ENCODE measurements at regions not wholly inside any gene's neighbourhood (a gene's known extent, or its start where the extent isn't known, plus 50 kb on each side); places are given as distances from the start of the nearest gene placed in this dataset.

GRCh38 chr13:83995930-83996329, 113.7 kb upstream of the SLITRK1 start:
- Histone ChIP-seq H3K27me3 (no peaks in the 10 kb centered on the region), H3K4me3 (no peak overlapping the region), H3K9me3 (no peaks in the 10 kb centered on the region), H3K27ac (no peak overlapping the region), H3K36me3 (no peaks in the 10 kb centered on the region), H3K4me1 (no peaks in the 10 kb centered on the region)
- TF ChIP-seq CTCF (IDR thresholded peaks at IDR 0.05) = no peak
- no peak for TF ChIP-seq EP300 (IDR thresholded peaks at IDR 0.05)
- no peak for TF ChIP-seq POLR2AphosphoS5 (IDR thresholded peaks at IDR 0.05)
- no peak for TF ChIP-seq POLR2A (IDR thresholded peaks at IDR 0.05)
- WGBS, 5 donors = 87 to 98% (median 95%) methylated on average over 7 of the region's 7 CpGs
- intact Hi-C loops (cut with DNase I; ENCODE audit: low total_unique reads) = no loop called here
- DNase-seq = no peak

GRCh38 chr13:83992566-83993358, 110.5 kb upstream of the SLITRK1 start:
- Histone ChIP-seq H3K27me3 (no peaks in the 10 kb centered on the region), H3K27ac (no peak overlapping the region), H3K4me1 (no peaks in the 10 kb centered on the region), H3K36me3 (no peaks in the 10 kb centered on the region), H3K4me3 (no peak overlapping the region), H3K9me3 (no peaks in the 10 kb centered on the region)
- no peak for DNase-seq
- TF ChIP-seq POLR2A (IDR thresholded peaks at IDR 0.05) (no peak), EP300 (IDR thresholded peaks at IDR 0.05) (no peak), POLR2AphosphoS5 (IDR thresholded peaks at IDR 0.05) (no peak), CTCF (IDR thresholded peaks at IDR 0.05) (no peak)
- intact Hi-C loops (cut with DNase I; ENCODE audit: low total_unique reads) = no loop called here
- 80 to 87% (median 83%) methylated on average over 13 of the region's 13 CpGs for WGBS, 5 donors

- WGBS, 5 donors = 68 to 92% (median 87%) methylated on average over 1 of the region's 1 CpG
- intact Hi-C loops (cut with DNase I; ENCODE audit: low total_unique reads) = no loop called here
- TF ChIP-seq EP300 (IDR thresholded peaks at IDR 0.05) = no peak
Observed at GRCh38 chr13:83987394-83987793, 105.1 kb upstream of the SLITRK1 start.

GRCh38 chr13:83984793-83985192, 102.5 kb upstream of the SLITRK1 start:
- H3K36me3 ChIP-seq = no peaks in the 10 kb centered on the region
- intact Hi-C loops (cut with DNase I; ENCODE audit: low total_unique reads) = no loop called here
- H3K27me3 ChIP-seq = no peaks in the 10 kb centered on the region
- no peak overlapping the region for H3K27ac ChIP-seq
- peaks cover 0 to 4% (median 2%) of the 10 kb centered on the region in 4 donors for H3K9me3 ChIP-seq
- WGBS, 5 donors = 44 to 73% (median 63%) methylated on average over 1 of the region's 1 CpG
- TF ChIP-seq POLR2A (IDR thresholded peaks at IDR 0.05) (no peak), CTCF (IDR thresholded peaks at IDR 0.05) (no peak), EP300 (IDR thresholded peaks at IDR 0.05) (no peak), POLR2AphosphoS5 (IDR thresholded peaks at IDR 0.05) (no peak)
- H3K4me3 ChIP-seq = no peak overlapping the region
- no peaks in the 10 kb centered on the region for H3K4me1 ChIP-seq
- DNase-seq = no peak

More at GRCh38 chr13:83987394-83987793, 105.1 kb upstream of the SLITRK1 start:
- Histone ChIP-seq H3K27ac (no peak overlapping the region), H3K27me3 (no peaks in the 10 kb centered on the region), H3K36me3 (no peaks in the 10 kb centered on the region), H3K4me3 (no peak overlapping the region), H3K9me3 (peaks cover 0 to 4% (median 2%) of the 10 kb centered on the region in 4 donors), H3K4me1 (no peaks in the 10 kb centered on the region)
- no peak for DNase-seq

- H3K36me3 ChIP-seq = no peaks in the 10 kb centered on the region
- intact Hi-C loops (cut with DNase I; ENCODE audit: low total_unique reads) = no loop called here
- H3K4me1 ChIP-seq = no peaks in the 10 kb centered on the region
- 56 to 76% (median 72%) methylated on average over 5 of the region's 5 CpGs for WGBS, 5 donors
- no peak for DNase-seq
- peaks cover 0 to 4% (median 2%) of the 10 kb centered on the region in 4 donors for H3K9me3 ChIP-seq
- TF ChIP-seq EP300 (IDR thresholded peaks at IDR 0.05) (no peak), POLR2AphosphoS5 (IDR thresholded peaks at IDR 0.05) (no peak), POLR2A (IDR thresholded peaks at IDR 0.05) (no peak), CTCF (IDR thresholded peaks at IDR 0.05) (no peak)
- H3K27me3 ChIP-seq = no peaks in the 10 kb centered on the region
- no peak overlapping the region for H3K27ac ChIP-seq
- H3K4me3 ChIP-seq = no peak overlapping the region
Observed at GRCh38 chr13:83980331-83980730, 98.1 kb upstream of the SLITRK1 start.

Measured in stomach (tissue), 8 donors.